NCI-H446 (cell line): ENCODE measurements at regions not wholly inside any gene's neighbourhood (a gene's known extent, or its start where the extent isn't known, plus 50 kb on each side); places are given as distances from the start of the nearest gene placed in this dataset.

ENCODE experiments used
- DNase-seq, 2 experiments: peaks; one replicate each; lab custom pipeline; 2025; lab: John Stamatoyannopoulos, UW

DNA sequence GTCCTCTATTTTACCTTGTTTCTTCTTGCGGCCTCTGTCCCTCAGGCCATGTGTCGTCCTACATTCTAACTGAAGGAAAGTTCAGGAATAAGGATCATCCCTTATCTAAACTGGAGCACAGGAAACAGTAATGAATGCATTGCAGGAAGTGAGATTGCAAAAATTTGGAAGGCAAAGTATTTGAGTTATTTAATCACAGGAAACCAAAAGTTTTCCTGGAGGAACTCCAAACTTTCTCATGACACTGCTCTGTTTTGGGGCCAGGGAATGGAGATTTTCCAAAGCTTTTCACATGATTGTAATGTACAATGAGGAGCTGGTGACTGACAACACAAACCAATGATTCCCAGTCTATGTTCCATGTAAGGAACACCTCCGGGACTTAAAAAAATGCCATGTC lies 57.8 kb upstream of the PLSCR4 start:
- DNase-seq = peak in 1 of 2 experiments; percentile 9

DNA sequence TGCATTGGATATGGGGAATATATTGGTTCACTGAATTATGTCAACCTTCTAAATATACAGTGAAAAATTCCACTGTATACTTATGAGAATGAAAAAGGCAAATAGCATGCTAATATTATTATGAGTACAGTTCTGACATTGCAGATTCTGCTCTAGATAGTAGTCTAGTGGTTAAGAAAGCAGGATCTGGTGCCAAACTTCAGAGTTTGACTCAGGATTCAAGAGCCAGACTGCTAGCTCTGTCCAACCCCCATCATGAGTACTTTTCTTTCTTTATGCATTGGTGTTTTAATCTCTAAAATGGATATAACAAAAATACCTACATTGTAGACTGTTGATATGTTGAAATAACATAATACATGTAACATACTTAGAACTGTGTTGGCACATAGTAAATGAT lies 57.3 kb upstream of the PLSCR4 start:
- no peak for DNase-seq

- no peak for DNase-seq
These were observed 56.5 kb upstream of the PLSCR4 start for GRCh38 chr3:146307456-146307725.

- DNase-seq = no peak
These were observed 56.0 kb upstream of the PLSCR4 start for GRCh38 chr3:146306656-146307455.

- DNase-seq = no peak
These were observed 55.0 kb upstream of the PLSCR4 start for GRCh38 chr3:146305808-146306423.

- no peak for DNase-seq
These were observed 49.9 kb upstream of the PLSCR4 start for GRCh38 chr3:146300768-146301167.
